HepG2 (cell line): ENCODE measurements at regions not wholly inside any gene's neighbourhood (a gene's known extent, or its start where the extent isn't known, plus 50 kb on each side); places are given as distances from the start of the nearest gene placed in this dataset.

ENCODE experiments used
- EZH2 ChIP-seq: conservative IDR thresholded peaks from 2 replicates; pipeline ENCODE4 v1.6.1; 2012; ENCODE audit warnings: mild to moderate bottlenecking, low read depth, low read length, moderate library complexity
- GLI4 ChIP-seq: sonication (generic); formaldehyde crosslinking; IDR thresholded peaks from 2 replicates; pipeline ENCODE4 v1.5.1; 2020; ENCODE audit warnings: missing genetic modification reagents, mild to moderate bottlenecking, moderate library complexity, borderline replicate concordance
- HMG20B ChIP-seq: conservative IDR thresholded peaks from 2 replicates; pipeline ENCODE4 v1.6.1; 2016; ENCODE audit warnings: missing genetic modification reagents, missing compliant biosample characterization
- NBN ChIP-seq: fragments of 450-650 bp; conservative IDR thresholded peaks from 2 replicates; pipeline ENCODE4 v1.6.1; 2017
- ZNF296 ChIP-seq: sonication (generic); formaldehyde crosslinking; conservative IDR thresholded peaks from 2 replicates; pipeline ENCODE4 v1.5.0; 2020; ENCODE audit warnings: mild to moderate bottlenecking, missing genetic modification reagents
- ZNF512 ChIP-seq: sonication (generic); formaldehyde crosslinking; IDR thresholded peaks from 2 replicates; pipeline ENCODE4 v1.4.0; 2020; ENCODE audit warnings: mild to moderate bottlenecking, missing genetic modification reagents
- ZNF549 ChIP-seq: sonication (generic); formaldehyde crosslinking; IDR thresholded peaks from 2 replicates; pipeline ENCODE4 v1.5.0; 2020; ENCODE audit warnings: missing genetic modification reagents
- ZNF747 ChIP-seq: sonication (generic); formaldehyde crosslinking; IDR thresholded peaks from 2 replicates; pipeline ENCODE4 v1.8.1; 2023; ENCODE audit warnings: missing genetic modification reagents, mild to moderate bottlenecking, borderline replicate concordance
- ZNF790 ChIP-seq: sonication (generic); formaldehyde crosslinking; IDR thresholded peaks from 2 replicates; pipeline ENCODE4 v1.8.0; 2022; ENCODE audit warnings: missing genetic modification reagents, mild to moderate bottlenecking, borderline replicate concordance
- TF ChIP-seq, protein P1 (sequence below): sonication (generic); formaldehyde crosslinking; IDR thresholded peaks from 2 replicates; pipeline ENCODE4 v1.5.0; 2020; ENCODE audit warnings: mild to moderate bottlenecking, missing genetic modification reagents, moderate library complexity
- TF ChIP-seq, protein P2 (sequence below): sonication (generic); formaldehyde crosslinking; IDR thresholded peaks from 2 replicates; pipeline ENCODE4 v1.4.0; 2020; ENCODE audit warnings: missing genetic modification reagents

GRCh38 chr3:104108522-104108921 lies 1258.2 kb upstream of the ALCAM start:
- TF ChIP-seq ZNF296 (CRISPR knock-in tag) (no peak), ZNF549 (CRISPR knock-in tag) (no peak), EZH2 (no peak), NBN (no peak), HMG20B (CRISPR knock-in tag) (no peak), GLI4 (no peak), ZNF747 (CRISPR knock-in tag) (no peak), ZNF790 (CRISPR knock-in tag) (no peak), ZNF512 (CRISPR knock-in tag) (no peak)
- TF ChIP-seq, protein P1, sequence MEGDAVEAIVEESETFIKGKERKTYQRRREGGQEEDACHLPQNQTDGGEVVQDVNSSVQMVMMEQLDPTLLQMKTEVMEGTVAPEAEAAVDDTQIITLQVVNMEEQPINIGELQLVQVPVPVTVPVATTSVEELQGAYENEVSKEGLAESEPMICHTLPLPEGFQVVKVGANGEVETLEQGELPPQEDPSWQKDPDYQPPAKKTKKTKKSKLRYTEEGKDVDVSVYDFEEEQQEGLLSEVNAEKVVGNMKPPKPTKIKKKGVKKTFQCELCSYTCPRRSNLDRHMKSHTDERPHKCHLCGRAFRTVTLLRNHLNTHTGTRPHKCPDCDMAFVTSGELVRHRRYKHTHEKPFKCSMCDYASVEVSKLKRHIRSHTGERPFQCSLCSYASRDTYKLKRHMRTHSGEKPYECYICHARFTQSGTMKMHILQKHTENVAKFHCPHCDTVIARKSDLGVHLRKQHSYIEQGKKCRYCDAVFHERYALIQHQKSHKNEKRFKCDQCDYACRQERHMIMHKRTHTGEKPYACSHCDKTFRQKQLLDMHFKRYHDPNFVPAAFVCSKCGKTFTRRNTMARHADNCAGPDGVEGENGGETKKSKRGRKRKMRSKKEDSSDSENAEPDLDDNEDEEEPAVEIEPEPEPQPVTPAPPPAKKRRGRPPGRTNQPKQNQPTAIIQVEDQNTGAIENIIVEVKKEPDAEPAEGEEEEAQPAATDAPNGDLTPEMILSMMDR (CRISPR knock-in tag): no peak
- TF ChIP-seq, protein P2, sequence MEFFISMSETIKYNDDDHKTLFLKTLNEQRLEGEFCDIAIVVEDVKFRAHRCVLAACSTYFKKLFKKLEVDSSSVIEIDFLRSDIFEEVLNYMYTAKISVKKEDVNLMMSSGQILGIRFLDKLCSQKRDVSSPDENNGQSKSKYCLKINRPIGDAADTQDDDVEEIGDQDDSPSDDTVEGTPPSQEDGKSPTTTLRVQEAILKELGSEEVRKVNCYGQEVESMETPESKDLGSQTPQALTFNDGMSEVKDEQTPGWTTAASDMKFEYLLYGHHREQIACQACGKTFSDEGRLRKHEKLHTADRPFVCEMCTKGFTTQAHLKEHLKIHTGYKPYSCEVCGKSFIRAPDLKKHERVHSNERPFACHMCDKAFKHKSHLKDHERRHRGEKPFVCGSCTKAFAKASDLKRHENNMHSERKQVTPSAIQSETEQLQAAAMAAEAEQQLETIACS (CRISPR knock-in tag): no peak
